CD4-positive, alpha-beta T cell treated with Interleukin-21 for 1 hour (primary cell): ENCODE measurements at regions not wholly inside any gene's neighbourhood (a gene's known extent, or its start where the extent isn't known, plus 50 kb on each side); places are given as distances from the start of the nearest gene placed in this dataset.
"Not testable (repeated sequence)": the region's sequence is repeated elsewhere in the genome, so short reads cannot be mapped to it uniquely, and the experiment has no call there.

Experiments used
- DNase-seq: peaks from one replicate; pipeline ENCODE4 v3.0.0-alpha.2; 2020

DNA sequence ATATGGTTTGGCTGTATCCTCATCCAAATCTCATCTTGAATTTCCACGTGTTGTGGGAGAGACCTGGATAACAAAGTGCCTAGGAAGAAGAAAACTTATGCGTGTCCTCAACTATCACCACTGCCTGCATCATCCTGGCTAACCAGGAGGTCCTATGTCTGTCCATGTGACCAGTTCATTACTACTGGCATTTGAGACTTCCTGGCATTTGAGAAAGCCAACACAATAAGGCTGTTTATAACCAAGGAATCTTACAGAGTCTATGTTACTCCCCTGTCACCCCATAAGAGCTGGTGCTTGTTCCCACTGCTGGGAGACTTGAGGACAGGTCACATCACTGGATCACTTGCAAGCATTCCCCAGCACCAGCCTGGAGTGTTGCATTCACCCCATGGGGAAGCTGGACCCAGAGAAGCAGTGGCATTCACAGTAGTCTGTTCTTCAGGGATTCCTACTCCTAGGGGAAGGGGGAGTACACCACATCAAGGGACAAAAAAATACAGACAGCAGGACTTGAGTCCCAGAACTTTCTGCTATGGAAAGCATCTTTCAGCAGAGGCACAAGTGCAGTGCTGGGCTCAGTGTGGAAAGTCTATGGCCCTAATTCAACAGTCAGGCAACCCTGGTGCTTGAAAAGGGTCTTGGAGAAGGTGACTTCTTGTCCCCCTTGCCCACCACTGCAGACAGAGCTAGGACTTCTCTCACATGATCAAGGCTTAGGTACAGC lies 717.1 kb downstream of the SEMA5A start:
- no peak for DNase-seq

GRCh38 chr5:8829323-8830029 lies 716.4 kb downstream of the SEMA5A start:
- DNase-seq, result no peak

DNA sequence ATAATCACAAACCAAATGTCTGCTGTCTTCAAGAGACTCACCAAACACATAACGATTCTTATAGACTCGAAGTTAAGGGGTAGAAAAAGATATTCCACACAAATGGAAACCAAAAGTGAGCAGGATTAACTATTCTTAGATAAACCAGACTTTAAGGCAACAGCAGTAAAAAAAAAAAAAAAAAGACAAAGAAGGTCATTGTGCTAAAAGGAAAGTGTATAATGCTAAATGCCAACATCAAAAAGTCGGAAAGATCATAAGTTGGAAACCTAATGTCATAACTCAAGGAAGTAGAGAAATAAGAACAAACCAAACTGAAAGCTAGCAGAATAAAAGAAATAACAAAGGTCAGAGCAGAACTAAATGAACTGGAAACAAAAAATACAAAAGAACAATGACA lies 714.6 kb downstream of the SEMA5A start:
- no peak for DNase-seq

- DNase-seq, result no peak
Observed at GRCh38 chr5:8831854-8832253, 714.0 kb downstream of the SEMA5A start.

- no peak for DNase-seq
Observed at GRCh38 chr5:8839361-8840055, 706.4 kb downstream of the SEMA5A start.

DNA sequence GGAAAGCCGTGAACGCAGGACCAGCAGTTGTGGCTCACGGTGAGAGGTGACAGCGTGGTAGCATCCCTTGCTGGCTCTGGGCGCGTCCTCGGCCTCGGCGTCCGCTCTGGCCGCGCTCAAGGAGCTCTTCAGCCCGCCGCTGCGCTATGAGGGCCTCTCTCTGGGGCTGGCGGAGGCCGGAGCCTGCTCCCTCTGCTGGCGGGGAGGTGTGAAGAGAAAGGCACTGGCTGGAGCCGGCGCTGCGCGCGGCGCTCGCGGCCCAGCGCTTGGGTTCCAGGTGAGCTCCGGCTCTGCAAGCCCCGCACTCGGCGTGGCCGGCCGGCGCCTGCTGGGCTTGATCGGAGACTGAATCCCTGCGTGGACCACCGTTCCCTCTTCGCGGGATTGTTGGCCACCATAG lies 705.6 kb downstream of the SEMA5A start:
- DNase-seq, result no peak

- not testable (repeated sequence) for DNase-seq
Observed at GRCh38 chr5:8840746-8841145, 705.1 kb downstream of the SEMA5A start.

- no peak for DNase-seq
Observed at GRCh38 chr5:8842971-8843551, 702.8 kb downstream of the SEMA5A start.

GRCh38 chr5:8843771-8844170 lies 702.1 kb downstream of the SEMA5A start:
- DNase-seq, result no peak

DNA sequence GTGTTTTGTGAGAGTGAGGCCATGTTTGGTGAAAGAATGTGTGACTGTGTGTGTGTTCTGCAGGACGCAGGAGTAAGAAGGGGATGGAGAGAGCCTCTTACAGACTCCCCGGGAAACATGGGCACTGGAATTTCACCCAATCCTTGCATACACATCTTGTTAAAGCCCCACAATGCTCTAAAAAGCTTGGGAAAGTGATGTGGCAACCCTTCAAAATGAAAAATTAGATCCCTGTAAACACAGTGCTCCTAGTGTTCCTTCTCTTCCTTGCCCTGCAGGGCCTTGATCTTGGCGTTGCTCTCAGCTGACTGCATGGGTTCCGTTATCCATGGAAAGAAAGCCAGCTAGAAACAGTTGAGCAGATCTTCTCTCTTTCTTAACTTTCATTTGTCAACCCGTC lies 701.7 kb downstream of the SEMA5A start:
- DNase-seq, result no peak

DNA sequence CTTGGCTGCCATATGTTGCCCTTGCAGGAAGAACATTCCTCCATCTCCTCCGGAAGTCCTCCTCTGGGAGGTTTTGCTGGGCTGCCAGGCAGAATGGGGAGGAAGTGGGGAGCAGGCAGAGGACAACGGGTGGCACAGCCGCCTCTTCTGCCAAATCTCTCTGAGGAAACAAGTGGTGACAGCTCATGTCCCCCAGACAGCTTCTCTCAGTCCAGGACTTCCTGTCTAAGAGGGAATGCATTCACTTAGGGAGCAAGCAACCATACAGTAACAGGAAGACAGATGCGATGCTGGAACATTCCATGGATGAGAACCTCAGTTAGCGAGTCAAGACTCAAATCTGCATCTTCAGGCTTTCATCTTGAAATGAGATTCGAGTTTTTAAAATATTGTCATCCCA lies 701.0 kb downstream of the SEMA5A start:
- DNase-seq, result no peak

GRCh38 chr5:8845296-8845695 lies 700.6 kb downstream of the SEMA5A start:
- DNase-seq, result no peak

DNA sequence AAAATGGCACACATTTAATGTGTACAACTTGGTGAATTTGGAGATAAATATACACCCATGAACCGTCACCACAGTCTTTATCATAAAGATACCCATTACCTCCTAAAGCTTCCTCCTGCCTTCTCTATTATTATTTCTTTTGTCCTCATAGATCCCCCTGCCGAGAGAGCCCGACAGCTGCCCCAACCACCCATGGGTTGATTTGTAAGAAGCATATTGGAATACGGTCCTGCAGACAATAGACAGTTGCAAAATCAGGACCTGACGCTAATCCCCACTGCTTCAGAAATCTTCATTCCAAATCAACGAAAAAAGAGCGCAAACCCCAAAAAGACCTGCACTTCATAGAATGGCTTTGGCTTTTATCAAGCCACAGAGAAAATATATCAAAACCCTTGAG lies 697.5 kb downstream of the SEMA5A start:
- DNase-seq, result no peak

- no peak for DNase-seq
Observed at GRCh38 chr5:8848997-8849594, 696.8 kb downstream of the SEMA5A start.

- no peak for DNase-seq
Observed at GRCh38 chr5:8851101-8851500, 694.8 kb downstream of the SEMA5A start.

DNA sequence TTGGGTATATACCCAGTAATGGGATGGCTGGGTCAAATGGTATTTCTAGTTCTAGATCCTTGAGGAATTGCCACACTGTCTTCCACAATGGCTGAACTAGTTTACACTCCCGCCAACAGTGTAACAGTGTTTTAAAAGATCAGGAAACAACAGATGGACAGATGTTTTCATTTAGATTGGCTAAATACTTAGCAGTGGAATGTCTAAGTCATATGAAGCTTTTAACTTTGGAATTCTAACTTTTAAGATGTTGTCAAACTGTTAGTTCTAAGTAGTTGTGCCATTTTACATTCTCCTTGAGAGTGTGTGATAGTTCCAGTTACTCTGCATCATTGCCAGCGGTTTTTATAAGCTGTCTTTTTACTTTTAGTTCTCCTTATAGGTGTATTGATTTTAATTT lies 688.8 kb downstream of the SEMA5A start:
- no peak for DNase-seq

GRCh38 chr5:8861764-8862163 lies 684.1 kb downstream of the SEMA5A start:
- no peak for DNase-seq

DNA sequence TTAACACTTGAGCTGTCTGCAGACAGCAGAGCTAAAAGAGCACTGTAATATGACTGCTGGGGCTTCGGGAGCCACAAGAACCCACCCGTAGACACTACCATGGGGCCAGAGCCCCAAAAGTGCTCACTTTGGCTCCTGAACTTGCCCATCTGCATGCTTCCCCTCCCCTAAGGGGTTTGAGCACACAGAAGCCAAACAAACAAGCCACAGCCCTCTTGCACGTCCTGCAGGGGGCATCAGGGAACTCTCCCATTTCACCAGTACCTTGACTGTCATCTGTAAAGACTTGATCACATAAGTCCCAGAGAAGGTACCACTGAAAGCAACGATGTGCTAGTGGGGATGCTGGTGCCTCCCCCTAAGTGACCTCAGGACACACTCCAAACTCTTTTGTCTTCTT lies 681.8 kb downstream of the SEMA5A start:
- no peak for DNase-seq

- no peak for DNase-seq
Observed at GRCh38 chr5:8865266-8865665, 680.6 kb downstream of the SEMA5A start.

GRCh38 chr5:8865686-8866374 lies 680.0 kb downstream of the SEMA5A start:
- DNase-seq, result no peak

GRCh38 chr5:8868283-8868682 lies 677.6 kb downstream of the SEMA5A start:
- DNase-seq, result no peak

GRCh38 chr5:8869932-8870331 lies 675.9 kb downstream of the SEMA5A start:
- no peak for DNase-seq
